Lower leg skin (tissue), 3 donors: ENCODE measurements at regions not wholly inside any gene's neighbourhood (a gene's known extent, or its start where the extent isn't known, plus 50 kb on each side); places are given as distances from the start of the nearest gene placed in this dataset.

Experiments
- POLR2A ChIP-seq, 2 donors: fragments of 450-650 bp; IDR thresholded peaks; one replicate each; pipeline ENCODE4 v1.6.1; 2016 to 2017; ENCODE audit warnings: antibody characterized with exemption in 2 of 2, mild to moderate bottlenecking in 1 of 2, moderate library complexity in 1 of 2
- TF ChIP-seq, protein P1 (sequence below), 3 donors: fragments of 450-650 bp; IDR thresholded peaks; one replicate each; pipeline ENCODE4 v1.5.1; 2016; ENCODE audit warnings: antibody characterized with exemption in 3 of 3, mild to moderate bottlenecking in 3 of 3, moderate library complexity in 2 of 3

GRCh38 chr2:239625971-239626734 is 225.3 kb upstream of the HDAC4 start:
- TF ChIP-seq, protein P1, sequence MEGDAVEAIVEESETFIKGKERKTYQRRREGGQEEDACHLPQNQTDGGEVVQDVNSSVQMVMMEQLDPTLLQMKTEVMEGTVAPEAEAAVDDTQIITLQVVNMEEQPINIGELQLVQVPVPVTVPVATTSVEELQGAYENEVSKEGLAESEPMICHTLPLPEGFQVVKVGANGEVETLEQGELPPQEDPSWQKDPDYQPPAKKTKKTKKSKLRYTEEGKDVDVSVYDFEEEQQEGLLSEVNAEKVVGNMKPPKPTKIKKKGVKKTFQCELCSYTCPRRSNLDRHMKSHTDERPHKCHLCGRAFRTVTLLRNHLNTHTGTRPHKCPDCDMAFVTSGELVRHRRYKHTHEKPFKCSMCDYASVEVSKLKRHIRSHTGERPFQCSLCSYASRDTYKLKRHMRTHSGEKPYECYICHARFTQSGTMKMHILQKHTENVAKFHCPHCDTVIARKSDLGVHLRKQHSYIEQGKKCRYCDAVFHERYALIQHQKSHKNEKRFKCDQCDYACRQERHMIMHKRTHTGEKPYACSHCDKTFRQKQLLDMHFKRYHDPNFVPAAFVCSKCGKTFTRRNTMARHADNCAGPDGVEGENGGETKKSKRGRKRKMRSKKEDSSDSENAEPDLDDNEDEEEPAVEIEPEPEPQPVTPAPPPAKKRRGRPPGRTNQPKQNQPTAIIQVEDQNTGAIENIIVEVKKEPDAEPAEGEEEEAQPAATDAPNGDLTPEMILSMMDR (IDR thresholded peaks at IDR 0.05), result no peak
- TF ChIP-seq POLR2A (IDR thresholded peaks at IDR 0.05), result no peak
